Fibroblast of mammary gland (primary cell): ENCODE measurements at regions not wholly inside any gene's neighbourhood (a gene's known extent, or its start where the extent isn't known, plus 50 kb on each side); places are given as distances from the start of the nearest gene placed in this dataset.

Source experiments
- DNase-seq: peaks from one replicate; pipeline ENCODE4 v3.0.0-alpha.2; 2010; ENCODE audit warnings: low read depth
- H3K4me3 ChIP-seq: 2 replicates; pipeline ENCODE4 v1.5.1; 2011; ENCODE audit warnings: low read depth, mild to moderate bottlenecking, low read length, moderate library complexity; ENCODE audit not compliant: control insufficient read depth
- CTCF ChIP-seq: conservative IDR thresholded peaks from 2 replicates; pipeline ENCODE4 v1.5.1; 2011; ENCODE audit warnings: low read depth, low read length, inconsistent platforms; ENCODE audit not compliant: control insufficient read depth, insufficient read depth

DNA sequence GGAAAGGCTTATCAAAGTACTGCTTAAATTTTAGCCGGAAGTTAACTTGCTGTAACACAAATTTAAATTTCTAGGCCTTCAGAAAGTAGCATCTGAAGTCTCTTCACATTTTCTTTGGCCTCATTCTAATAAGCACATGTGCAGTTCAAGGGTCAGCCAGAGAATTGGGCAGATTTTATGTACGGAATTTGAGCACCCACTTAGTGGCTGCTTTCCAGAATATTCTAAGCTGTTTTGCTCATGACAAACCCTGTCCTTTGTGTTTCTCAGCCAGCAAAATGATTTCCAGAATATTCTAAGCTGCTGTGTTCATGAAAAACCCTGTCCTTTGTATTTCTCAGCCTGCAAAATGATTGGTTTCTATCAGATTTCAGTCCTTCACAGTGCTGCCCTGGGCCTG is 225.0 kb upstream of the DOK6 start:
- no peak overlapping the region for H3K4me3 ChIP-seq
- DNase-seq: no peak
- no peak for TF ChIP-seq CTCF

GRCh38 chr18:69176741-69177140 is 223.9 kb upstream of the DOK6 start:
- DNase-seq: no peak
- TF ChIP-seq CTCF: no peak

GRCh38 chr18:69177702-69178101 is 223.0 kb upstream of the DOK6 start:
- no peak for TF ChIP-seq CTCF
- DNase-seq: peak; percentile 15
- H3K4me3 ChIP-seq: no peak overlapping the region

More at GRCh38 chr18:69176741-69177140, 223.9 kb upstream of the DOK6 start:
- H3K4me3 ChIP-seq: no peak overlapping the region

GRCh38 chr18:69186162-69186561 is 214.5 kb upstream of the DOK6 start:
- no peak for DNase-seq
- H3K4me3 ChIP-seq: no peak overlapping the region
- no peak for TF ChIP-seq CTCF

- no peak for DNase-seq
- no peak overlapping the region for H3K4me3 ChIP-seq
- TF ChIP-seq CTCF: no peak
These were observed 204.4 kb upstream of the DOK6 start for GRCh38 chr18:69196336-69196735.

DNA sequence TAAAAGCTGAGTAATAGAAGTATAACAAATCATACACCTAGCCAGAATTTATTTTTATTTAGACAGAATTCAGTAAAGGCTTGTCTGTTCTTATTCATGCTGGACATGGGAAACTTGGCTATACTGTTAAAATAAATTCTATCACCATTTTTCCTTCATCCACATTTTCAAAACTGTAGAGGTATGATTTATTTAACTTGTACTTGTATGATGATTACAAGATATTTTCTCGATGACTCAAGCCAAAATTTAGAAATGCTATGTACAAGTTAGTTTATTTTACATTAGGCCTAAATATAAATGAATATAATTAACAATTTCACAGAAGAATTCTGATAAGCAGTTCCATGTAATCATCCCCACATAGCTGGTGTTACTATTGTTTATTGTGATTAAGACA is 194.8 kb upstream of the DOK6 start:
- H3K4me3 ChIP-seq: no peak overlapping the region
- TF ChIP-seq CTCF: no peak
- DNase-seq: no peak

DNA sequence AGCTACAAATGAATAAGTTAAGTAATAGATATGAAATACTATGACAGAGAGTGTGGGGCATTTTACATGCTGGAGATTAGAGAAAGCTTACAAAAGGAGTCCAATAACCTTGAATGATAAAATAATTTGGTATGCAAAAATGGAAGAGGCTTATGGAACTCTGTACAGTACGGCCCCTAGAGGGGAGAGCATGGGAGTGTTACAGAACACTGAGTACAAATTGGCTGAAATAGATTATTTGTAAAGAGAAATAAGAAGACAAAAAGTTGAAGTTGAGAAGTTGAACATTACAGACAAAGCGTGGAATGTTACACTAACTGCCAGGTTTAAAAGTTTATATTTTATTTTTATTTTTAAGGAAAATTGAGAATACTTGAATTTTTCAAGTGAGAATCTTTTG is 192.1 kb upstream of the DOK6 start:
- no peak overlapping the region for H3K4me3 ChIP-seq
- peak; percentile 7 for TF ChIP-seq CTCF
- no peak for DNase-seq
